IPS DF 6.9 (cell line): ENCODE measurements at regions not wholly inside any gene's neighbourhood (a gene's known extent, or its start where the extent isn't known, plus 50 kb on each side); places are given as distances from the start of the nearest gene placed in this dataset.

Experiments used
- DNase-seq: peaks from one replicate; pipeline ENCODE4 v3.0.0-alpha.2; 2013; ENCODE audit warnings: low read depth, low spot score
- H3K27ac ChIP-seq: one replicate; pipeline ENCODE4 v1.5.1; 2013; ENCODE audit warnings: low read length, control low read depth
- H3K27me3 ChIP-seq: 2 replicates; pipeline ENCODE4 v1.6.1; 2013; ENCODE audit warnings: mild to moderate bottlenecking, low read length; ENCODE audit not compliant: control insufficient read depth, insufficient read depth
- H3K36me3 ChIP-seq: 2 replicates; pipeline ENCODE4 v1.6.1; 2013; ENCODE audit warnings: low read length; ENCODE audit not compliant: control insufficient read depth, insufficient read depth
- H3K4me1 ChIP-seq: 2 replicates; pipeline ENCODE4 v1.6.1; 2013; ENCODE audit warnings: low read length; ENCODE audit not compliant: control insufficient read depth, insufficient read depth
- H3K4me3 ChIP-seq: 2 replicates; pipeline ENCODE4 v1.5.1; 2013; ENCODE audit warnings: mild to moderate bottlenecking, low read length
- H3K9me3 ChIP-seq: 2 replicates; pipeline ENCODE4 v1.6.1; 2013; ENCODE audit warnings: low read length, inconsistent platforms; ENCODE audit not compliant: control insufficient read depth, insufficient read depth
- WGBS: extraction: QIAGEN DNeasy Blood & Tissue Kit; methylation state at CpG from one replicate; pipeline ENCODE4 v1.1.7; 2013; ENCODE audit warnings: mixed read lengths, missing lambda C conversion rate; ENCODE audit not compliant: insufficient read length, insufficient coverage; 5-methylcytosine and 5-hydroxymethylcytosine counted together

DNA sequence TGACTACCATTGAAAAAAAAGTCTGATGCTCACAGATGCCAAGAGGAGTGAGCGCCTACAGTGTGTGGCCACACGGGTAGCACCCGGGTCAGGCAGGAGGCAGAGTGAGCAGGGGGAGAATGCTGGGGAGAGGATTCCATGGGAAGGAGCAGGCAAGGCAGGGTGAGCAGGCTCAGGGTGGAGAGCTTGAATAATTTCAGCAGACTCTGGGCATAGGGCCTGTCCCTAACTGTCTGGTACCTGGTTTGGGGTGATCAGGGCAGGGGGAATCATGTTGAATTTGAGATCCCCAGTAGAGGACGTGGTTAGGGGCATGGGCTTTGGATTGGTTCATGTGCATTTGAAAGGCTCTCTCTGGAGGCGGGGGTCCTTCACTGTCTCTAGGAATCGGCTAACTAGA lies 51.2 kb upstream of the TLR3 start:
- Histone ChIP-seq H3K27ac (no peak overlapping the region), H3K27me3 (no peaks in the 10 kb centered on the region), H3K36me3 (no peaks in the 10 kb centered on the region), H3K4me3 (no peak overlapping the region), H3K4me1 (peaks cover 4% of the 10 kb centered on the region; the same call in 1 of the 2 replicates), H3K9me3 (no peaks in the 10 kb centered on the region)
- DNase-seq, result no peak
- no CpG with 5 or more reads among the region's 6 CpGs for WGBS

DNA sequence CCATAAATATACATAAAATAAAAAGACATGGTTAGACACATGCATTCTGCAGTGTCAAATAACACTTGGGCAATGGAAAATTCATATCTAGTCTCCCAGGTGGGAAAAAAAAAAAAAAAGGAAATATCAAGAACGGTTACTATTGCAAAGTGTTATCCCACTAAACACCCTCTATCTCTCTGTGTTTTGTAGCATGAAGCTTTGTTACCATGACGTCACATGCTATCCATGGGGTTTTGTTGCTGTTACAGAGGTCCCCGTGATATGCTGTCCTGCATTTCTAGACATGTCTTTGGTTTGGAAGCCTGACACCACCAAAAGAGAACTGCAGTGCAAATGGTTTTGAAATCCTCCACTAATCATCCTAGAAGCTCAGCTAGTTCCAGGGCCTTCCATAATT lies 50.7 kb upstream of the TLR3 start:
- WGBS, result no CpG with 5 or more reads among the region's 3 CpGs
- no peak for DNase-seq
- peaks cover 4% of the 10 kb centered on the region; the same call in 1 of the 2 replicates for H3K4me1 ChIP-seq
- no peaks in the 10 kb centered on the region for H3K9me3 ChIP-seq
- no peak overlapping the region for H3K27ac ChIP-seq
- H3K4me3 ChIP-seq, result no peak overlapping the region
- H3K27me3 ChIP-seq, result no peaks in the 10 kb centered on the region
- H3K36me3 ChIP-seq, result no peaks in the 10 kb centered on the region

DNA sequence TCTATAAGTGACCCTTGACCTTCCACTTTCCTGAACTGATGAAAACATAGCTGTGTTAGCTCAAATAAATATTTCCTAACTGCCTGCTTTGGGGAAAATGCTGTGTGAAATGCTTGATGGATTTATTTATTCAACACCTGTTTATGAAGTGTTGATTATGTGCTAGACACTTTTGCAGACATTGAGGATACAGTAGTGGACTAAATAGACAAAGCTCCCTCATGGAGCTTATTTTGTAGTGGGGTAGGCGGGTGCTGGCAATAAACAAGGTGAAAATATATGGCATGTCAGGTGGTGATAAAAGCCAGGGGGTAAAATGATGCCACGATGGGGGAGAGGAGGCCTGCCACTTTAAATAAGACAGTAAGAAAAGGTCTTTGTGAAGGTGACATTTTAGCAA lies 50.2 kb upstream of the TLR3 start:
- DNase-seq, result no peak
- no CpG with 5 or more reads among the region's 2 CpGs for WGBS
- H3K9me3 ChIP-seq, result no peaks in the 10 kb centered on the region
- H3K4me3 ChIP-seq, result no peak overlapping the region
- H3K27ac ChIP-seq, result no peak overlapping the region
- no peaks in the 10 kb centered on the region for H3K36me3 ChIP-seq
- H3K4me1 ChIP-seq, result peaks cover 2% of the 10 kb centered on the region; the same call in 1 of the 2 replicates
- no peaks in the 10 kb centered on the region for H3K27me3 ChIP-seq
